K562 (cell line): ENCODE measurements at regions not wholly inside any gene's neighbourhood (a gene's known extent, or its start where the extent isn't known, plus 50 kb on each side); places are given as distances from the start of the nearest gene placed in this dataset.

Experiments used
- ATAC-seq: fragments of 200-7000 bp; cut with Tn5 transposase; 3 replicates; pipeline ENCODE4 v1.9.1; 2020; ENCODE audit warnings: moderate library complexity
- BruUV-seq: library from RNA; stranded (reverse); fragments of 400-500 nt; replicated peaks from 2 replicates; lab custom pipeline; 2021; lab: Mats Ljungman, UMichigan
- CTCF ChIA-PET: fragments of 300-600 bp; formaldehyde crosslinking; extraction: SDS; loops from one replicate; lab custom pipeline; 2021; ENCODE audit warnings: low intra/inter-chr PET ratio; lab: Yijun Ruan, JAX
- POLR2A ChIA-PET: fragments of 300-600, 350-650 bp; sonication (Branson Sonifier 250); formaldehyde crosslinking; extraction: SDS; loops from one replicate; lab custom pipeline; 2021; ENCODE audit warnings: antibody characterized with exemption, inconsistent platforms; lab: Yijun Ruan, JAX
- DNase-seq, 4 experiments: peaks; one replicate each; pipeline versions ENCODE4 v3.0.0 to v3.0.0-alpha.2; 2011 to 2018; ENCODE audit warnings: low spot score in 3 of 4, mixed read lengths in 3 of 4; ENCODE audit errors: extremely low read depth in 1 of 4
- FAIRE-seq: peaks from 2 replicates; lab custom pipeline; 2011; peaks lifted over from hg19 to GRCh38; lab: Jason Lieb, UNC
- H2AFZ ChIP-seq: 2 replicates; pipeline ENCODE4 v1.6.0; 2011; ENCODE audit warnings: low read depth, low read length, control low read depth, inconsistent platforms
- H3K27ac ChIP-seq: fragments of 200-600 bp; 3 replicates; pipeline ENCODE4 v1.8.0; 2011; ENCODE audit warnings: low read depth, mild to moderate bottlenecking, control low read depth, inconsistent platforms, low read length, moderate library complexity, mixed read lengths; ENCODE audit errors: extremely low read depth
- H3K27me3 ChIP-seq, 2 experiments: fragments of 300-600 bp in 1 of 2; 2 replicates in 1 of 2; 3 replicates in 1 of 2; pipeline versions ENCODE4 v1.6.0 to v1.8.0; 2011; ENCODE audit warnings: inconsistent platforms in 2 of 2, low read length in 2 of 2, mild to moderate bottlenecking in 1 of 2, mixed read lengths in 1 of 2, moderate library complexity in 1 of 2; ENCODE audit not compliant: control insufficient read depth in 2 of 2, insufficient read depth in 2 of 2
- H3K36me3 ChIP-seq: fragments of 300-600 bp; 3 replicates; pipeline ENCODE4 v1.8.0; 2011; ENCODE audit warnings: mild to moderate bottlenecking, low read length, inconsistent platforms; ENCODE audit not compliant: control insufficient read depth, insufficient read depth
- H3K4me1 ChIP-seq, 2 experiments: fragments of 200-600 bp in 1 of 2; replicated peaks in 1 of 2; 2 replicates in 1 of 2; 3 replicates in 1 of 2; pipeline versions ENCODE4 v1.5.1 to v1.8.0; 2011; ENCODE audit warnings: inconsistent platforms in 2 of 2, low read length in 2 of 2, mild to moderate bottlenecking in 1 of 2, mixed read lengths in 1 of 2, moderate library complexity in 1 of 2; ENCODE audit not compliant: control insufficient read depth in 2 of 2, insufficient read depth in 2 of 2
- H3K4me2 ChIP-seq: 2 replicates; pipeline ENCODE4 v1.6.1; 2011; ENCODE audit warnings: low read length, control low read depth, inconsistent platforms, mixed read lengths; ENCODE audit not compliant: insufficient read depth
- H3K4me3 ChIP-seq: fragments of 200-600 bp; sonication (generic), shearing (Covaris generic); 2 replicates; pipeline ENCODE4 v1.5.1; 2016; ENCODE audit warnings: control low read depth, inconsistent platforms
- H3K79me2 ChIP-seq: fragments of 200-600 bp; 3 replicates; pipeline ENCODE4 v1.8.0; 2011; ENCODE audit warnings: low read length, inconsistent platforms; ENCODE audit not compliant: control insufficient read depth, insufficient read depth
- H3K9ac ChIP-seq, 2 experiments: 2 replicates each; pipeline versions ENCODE4 v1.6.0 to v1.6.1; 2011; ENCODE audit warnings: low read depth in 2 of 2, low read length in 2 of 2, control low read depth in 1 of 2, inconsistent platforms in 1 of 2, mild to moderate bottlenecking in 1 of 2, mixed read lengths in 1 of 2; ENCODE audit not compliant: insufficient read depth in 1 of 2
- H3K9me1 ChIP-seq: one replicate; pipeline ENCODE4 v1.6.0; 2011; ENCODE audit warnings: inconsistent platforms, mild to moderate bottlenecking, low read length, moderate library complexity; ENCODE audit not compliant: control insufficient read depth, insufficient read depth
- H3K9me3 ChIP-seq: replicated peaks from 2 replicates; pipeline ENCODE4 v1.5.1; 2011; ENCODE audit warnings: low read depth, low read length, inconsistent platforms; ENCODE audit not compliant: control insufficient read depth, insufficient read depth
- H4K20me1 ChIP-seq: replicated peaks from 2 replicates; pipeline ENCODE4 v1.6.1; 2011; ENCODE audit warnings: low read length, inconsistent platforms, mixed read lengths; ENCODE audit not compliant: control insufficient read depth, insufficient read depth
- BRF1 ChIP-seq: IDR thresholded peaks from 3 replicates; pipeline ENCODE4 v1.6.1; 2011; ENCODE audit warnings: borderline replicate concordance, mild to moderate bottlenecking; ENCODE audit not compliant: insufficient read length; ENCODE audit errors: extremely low read depth
- MAZ ChIP-seq, 2 experiments: fragments of 450-650 bp in 1 of 2; sonication (generic) in 1 of 2; formaldehyde crosslinking; IDR thresholded peaks in 1 of 2; conservative IDR thresholded peaks in 1 of 2; 2 replicates each; pipeline versions ENCODE4 v1.4.0 to v1.5.0; 2020; ENCODE audit warnings: mild to moderate bottlenecking in 1 of 2, missing genetic modification reagents in 1 of 2
- MNT ChIP-seq, 2 experiments: fragments of 450-650 bp; conservative IDR thresholded peaks; 2 replicates each; pipeline ENCODE4 v1.6.1; 2017; ENCODE audit warnings: mild to moderate bottlenecking in 2 of 2, moderate library complexity in 2 of 2
- POLR2AphosphoS5 ChIP-seq: IDR thresholded peaks from 2 replicates; pipeline ENCODE4 v1.6.1; 2011; ENCODE audit warnings: mild to moderate bottlenecking, low read depth, low read length, moderate library complexity; ENCODE audit not compliant: control insufficient read depth, insufficient read depth
- SIN3A ChIP-seq, 2 experiments: fragments of 150-350 bp in 1 of 2; IDR thresholded peaks; 2 replicates each; pipeline ENCODE4 v1.6.1; 2011 to 2016; ENCODE audit warnings: borderline replicate concordance in 2 of 2, low read depth in 2 of 2, low read length in 2 of 2, mild to moderate bottlenecking in 2 of 2, moderate library complexity in 2 of 2; ENCODE audit not compliant: control insufficient read depth in 1 of 2
- SMARCA4 ChIP-seq: fragments of 450-650 bp; IDR thresholded peaks from 2 replicates; pipeline ENCODE4 v1.6.1; 2016
- SMARCB1 ChIP-seq: IDR thresholded peaks from 2 replicates; pipeline ENCODE4 v1.6.1; 2011; ENCODE audit warnings: improper control_type of control experiment, low read depth; ENCODE audit not compliant: insufficient read length
- STAG1 ChIP-seq: sonication (generic); formaldehyde crosslinking; IDR thresholded peaks from 2 replicates; pipeline ENCODE4 v1.5.0; 2020; ENCODE audit warnings: missing genetic modification reagents, borderline replicate concordance
- TOE1 ChIP-seq, 2 experiments: fragments of 450-650 bp in 1 of 2; sonication (generic) in 1 of 2; formaldehyde crosslinking in 1 of 2; IDR thresholded peaks; 2 replicates each; pipeline versions ENCODE4 v1.7.1 to v1.8.0; 2016 to 2022; ENCODE audit warnings: borderline replicate concordance in 2 of 2, mild to moderate bottlenecking in 2 of 2, antibody characterized with exemption in 1 of 2, inconsistent platforms in 1 of 2, low read depth in 1 of 2, missing genetic modification reagents in 1 of 2, moderate library complexity in 1 of 2
- ZC3H8 ChIP-seq: fragments of 450-650 bp; IDR thresholded peaks from 2 replicates; pipeline ENCODE4 v1.6.1; 2017
- ZNF124 ChIP-seq: sonication (generic); formaldehyde crosslinking; IDR thresholded peaks from 2 replicates; pipeline ENCODE4 v1.8.1; 2022; ENCODE audit warnings: missing genetic modification reagents
- ZNF778 ChIP-seq: fragments of 450-650 bp; formaldehyde crosslinking; IDR thresholded peaks from 2 replicates; pipeline ENCODE4 v1.4.0; 2020; ENCODE audit warnings: mild to moderate bottlenecking, moderate library complexity
- WGBS: fragments of 100-300 bp; shearing (Covaris generic); methylation state at CpG from one replicate; pipeline ENCODE4 v1.1.6; 2016; ENCODE audit warnings: low coverage, mixed read lengths; ENCODE audit not compliant: insufficient coverage; ENCODE audit errors: missing lambda C conversion rate; 5-methylcytosine and 5-hydroxymethylcytosine counted together
- in situ Hi-C: fragments of 300-500 bp; cut with MboI; formaldehyde crosslinking; loops from 4 replicates; pipeline ENCODE4 v1.15.0; 2018; ENCODE audit warnings: inconsistent platforms, mixed read lengths
- intact Hi-C: fragments of 100-400 bp; cut with micrococcal nuclease; formaldehyde crosslinking; loops from 2 replicates; pipeline ENCODE4 v1.14.2; 2022
- TF ChIP-seq, protein P1 (sequence below): fragments of 450-650 bp; IDR thresholded peaks from 2 replicates; pipeline ENCODE4 v1.6.1; 2017; ENCODE audit warnings: mild to moderate bottlenecking, moderate library complexity

- Histone ChIP-seq H3K9me3 (no peaks in the 10 kb centered on the region), H3K27ac (no peak overlapping the region), H3K27me3 (no peaks in the 10 kb centered on the region), H3K36me3 (no peaks in the 10 kb centered on the region), H3K9ac (no peak overlapping the region), H3K9me1 (no peaks in the 10 kb centered on the region), H3K4me2 (no peak overlapping the region), H2AFZ (no peak overlapping the region), H3K4me1 (no peaks in the 10 kb centered on the region), H3K79me2 (no peaks in the 10 kb centered on the region), H4K20me1 (no peaks in the 10 kb centered on the region), H3K4me3 (no peak overlapping the region)
- intact Hi-C loops: no loop called here
- CTCF ChIA-PET: no interaction called here
- no peak for DNase-seq
- no peak for ATAC-seq
- WGBS: 0% methylated on average over 2 of the region's 2 CpGs
- in situ Hi-C loops: no loop called here
- FAIRE-seq: no peak
- POLR2A ChIA-PET: no interaction called here
- no TSS peak for BruUV-seq
- TF ChIP-seq MNT (conservative IDR thresholded peaks at IDR 0.05): no peak
- TF ChIP-seq ZC3H8: no peak
- no peak for TF ChIP-seq MAZ (CRISPR knock-in tag; conservative IDR thresholded peaks at IDR 0.05 in 1 of 2, IDR thresholded peaks at IDR 0.05 in 1 of 2)
- TF ChIP-seq ZNF124: no peak
- TF ChIP-seq, protein P1, sequence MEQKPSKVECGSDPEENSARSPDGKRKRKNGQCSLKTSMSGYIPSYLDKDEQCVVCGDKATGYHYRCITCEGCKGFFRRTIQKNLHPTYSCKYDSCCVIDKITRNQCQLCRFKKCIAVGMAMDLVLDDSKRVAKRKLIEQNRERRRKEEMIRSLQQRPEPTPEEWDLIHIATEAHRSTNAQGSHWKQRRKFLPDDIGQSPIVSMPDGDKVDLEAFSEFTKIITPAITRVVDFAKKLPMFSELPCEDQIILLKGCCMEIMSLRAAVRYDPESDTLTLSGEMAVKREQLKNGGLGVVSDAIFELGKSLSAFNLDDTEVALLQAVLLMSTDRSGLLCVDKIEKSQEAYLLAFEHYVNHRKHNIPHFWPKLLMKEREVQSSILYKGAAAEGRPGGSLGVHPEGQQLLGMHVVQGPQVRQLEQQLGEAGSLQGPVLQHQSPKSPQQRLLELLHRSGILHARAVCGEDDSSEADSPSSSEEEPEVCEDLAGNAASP: no peak
- no peak for TF ChIP-seq SMARCB1
- no peak for TF ChIP-seq SIN3A (IDR thresholded peaks at IDR 0.05; ENCODE audit: borderline replicate concordance in 2 of 2, control insufficient read depth in 1 of 2, low read depth in 2 of 2, low read length in 2 of 2)
- no peak for TF ChIP-seq POLR2AphosphoS5
- TF ChIP-seq SMARCA4: no peak
- TF ChIP-seq ZNF778: no peak
- no peak for TF ChIP-seq TOE1 (IDR thresholded peaks at IDR 0.05; ENCODE audit: borderline replicate concordance)
- no peak for TF ChIP-seq TOE1 (CRISPR knock-in tag; IDR thresholded peaks at IDR 0.05; ENCODE audit: borderline replicate concordance, low read depth)
- no peak for TF ChIP-seq STAG1 (CRISPR knock-in tag)
- no peak for TF ChIP-seq BRF1
Observed at GRCh38 chr20:60704147-60704546, 547.9 kb upstream of the CDH4 start.
